GM12864 (cell line): ENCODE measurements at regions not wholly inside any gene's neighbourhood (a gene's known extent, or its start where the extent isn't known, plus 50 kb on each side); places are given as distances from the start of the nearest gene placed in this dataset.

Experiments
- DNase-seq: peaks from one replicate; pipeline ENCODE4 v3.0.0-alpha.2; 2011; ENCODE audit warnings: low read depth
- H3K4me3 ChIP-seq: 2 replicates; pipeline ENCODE4 v1.5.1; 2011; ENCODE audit warnings: mild to moderate bottlenecking, low read depth, low read length, control low read depth
- CTCF ChIP-seq: IDR thresholded peaks from 2 replicates; pipeline ENCODE4 v1.5.1; 2011; ENCODE audit warnings: low read depth, mild to moderate bottlenecking, moderate library complexity, low read length, control low read depth, inconsistent platforms; ENCODE audit errors: missing control alignments

- no peak overlapping the region for H3K4me3 ChIP-seq
- DNase-seq = no peak
- no peak for TF ChIP-seq CTCF
These were observed 114.9 kb upstream of the SLC34A2 start for GRCh38 chr4:25540734-25541133.

- H3K4me3 ChIP-seq = no peak overlapping the region
- no peak for DNase-seq
- TF ChIP-seq CTCF = no peak
These were observed 108.3 kb upstream of the SLC34A2 start for GRCh38 chr4:25547343-25547742.

GRCh38 chr4:25549413-25549812 is 106.2 kb upstream of the SLC34A2 start:
- TF ChIP-seq CTCF = no peak
- no peak overlapping the region for H3K4me3 ChIP-seq
- no peak for DNase-seq

DNA sequence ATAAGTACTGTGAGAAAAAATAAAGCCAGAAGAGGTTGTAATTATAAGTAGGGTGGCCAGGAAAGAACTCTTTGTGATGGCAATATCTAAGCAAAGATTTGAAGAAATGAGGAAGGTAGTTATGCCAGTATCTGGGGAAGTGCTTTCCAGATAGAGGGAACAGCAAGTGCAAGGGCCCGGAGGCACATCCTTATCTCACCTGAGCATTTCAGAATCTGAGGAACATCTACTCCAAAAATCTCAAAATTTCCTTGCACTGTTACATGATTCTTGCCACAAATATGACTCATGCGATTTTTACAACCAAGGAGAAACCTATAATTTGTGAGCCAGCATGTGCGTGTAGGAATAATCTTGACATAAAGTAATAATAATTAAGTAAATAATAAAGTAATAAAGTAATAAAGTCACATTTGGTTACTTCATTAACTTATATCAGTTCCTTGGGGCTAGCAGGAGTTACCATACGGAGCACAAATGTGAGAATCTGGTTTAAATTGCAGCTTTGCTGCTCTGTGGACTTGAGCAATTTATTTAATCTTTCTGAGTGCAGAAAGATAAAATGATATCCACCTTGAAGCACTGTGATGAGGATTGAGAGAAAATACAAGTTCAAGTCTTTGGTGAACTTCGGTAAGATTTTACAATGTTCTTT is 105.1 kb upstream of the SLC34A2 start:
- no peak for TF ChIP-seq CTCF
- no peak for DNase-seq
- no peak overlapping the region for H3K4me3 ChIP-seq

DNA sequence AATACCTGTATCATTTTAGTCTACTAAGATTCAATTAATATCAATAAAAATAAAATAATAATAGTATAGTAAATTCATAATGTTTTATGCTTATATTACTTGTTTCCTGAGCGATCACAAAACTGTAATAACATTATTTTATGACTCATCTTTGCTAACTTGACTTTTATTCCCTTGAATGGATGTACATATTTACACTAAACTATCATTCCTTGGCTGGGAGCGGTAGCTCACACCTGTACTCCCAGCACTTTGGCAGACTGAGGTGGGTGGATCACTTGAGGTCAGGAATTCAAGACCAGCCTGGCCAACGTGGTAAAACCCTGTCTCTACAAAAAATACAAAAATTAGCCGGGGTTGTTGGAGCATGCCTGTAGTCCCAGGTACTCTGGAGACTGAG is 104.0 kb upstream of the SLC34A2 start:
- no peak for DNase-seq
- no peak overlapping the region for H3K4me3 ChIP-seq
- no peak for TF ChIP-seq CTCF

GRCh38 chr4:25552580-25553271 is 102.9 kb upstream of the SLC34A2 start:
- DNase-seq = no peak
- no peak overlapping the region; the same call in 1 of the 2 replicates for H3K4me3 ChIP-seq
- TF ChIP-seq CTCF = no peak

DNA sequence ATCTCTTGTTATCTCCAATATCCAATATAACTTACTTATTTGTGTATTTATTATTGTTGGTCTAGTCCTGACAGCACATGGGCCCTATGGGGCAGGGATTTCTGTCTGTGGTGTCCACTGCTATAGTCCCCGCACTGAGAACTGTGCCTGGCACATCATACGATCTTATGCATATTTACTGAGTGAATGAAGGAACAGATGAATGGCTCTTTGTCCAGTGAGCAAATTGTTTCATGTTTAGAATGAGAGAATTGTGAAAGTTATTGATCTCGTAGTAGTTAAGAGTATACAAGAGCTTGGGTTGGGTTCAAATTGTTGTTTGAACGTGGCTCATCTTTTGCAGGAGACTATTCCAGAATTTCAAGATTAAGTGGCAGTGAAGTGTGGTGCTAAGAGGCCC is 96.1 kb upstream of the SLC34A2 start:
- no peak overlapping the region for H3K4me3 ChIP-seq
- TF ChIP-seq CTCF = no peak

More for the DNA sequence above, 96.1 kb upstream of the SLC34A2 start:
- no peak for DNase-seq
